AG04450 (cell line): ENCODE measurements at regions not wholly inside any gene's neighbourhood (a gene's known extent, or its start where the extent isn't known, plus 50 kb on each side); places are given as distances from the start of the nearest gene placed in this dataset.

Source experiments
- CTCF ChIA-PET: fragments of 300-600, 350-600 bp; formaldehyde crosslinking; extraction: SDS; loops from one replicate; lab custom pipeline; 2022; ENCODE audit warnings: antibody characterized with exemption, inconsistent platforms; lab: Charles Lee
- POLR2A ChIA-PET: fragments of 350-600 bp; formaldehyde crosslinking; extraction: SDS; loops from one replicate; lab custom pipeline; 2021; ENCODE audit warnings: antibody characterized with exemption, inconsistent platforms; lab: Yijun Ruan, JAX
- DNase-seq: peaks from one replicate; pipeline ENCODE4 v3.0.0-alpha.2; 2011; ENCODE audit warnings: low read depth, low spot score
- H3K27ac ChIP-seq: one replicate; pipeline ENCODE4 v1.5.1; 2012; ENCODE audit warnings: low read depth, low read length, control low read depth
- H3K27me3 ChIP-seq: one replicate; pipeline ENCODE4 v1.6.0; 2012; ENCODE audit warnings: low read length; ENCODE audit not compliant: control insufficient read depth, insufficient read depth
- H3K4me3 ChIP-seq: 2 replicates; pipeline ENCODE4 v1.5.1; 2011; ENCODE audit warnings: mild to moderate bottlenecking, low read depth, low read length, control low read depth
- H3K9me3 ChIP-seq: 2 replicates; pipeline ENCODE4 v1.5.1; 2012; ENCODE audit warnings: low read length; ENCODE audit not compliant: control insufficient read depth, insufficient read depth
- CTCF ChIP-seq: IDR thresholded peaks from 2 replicates; pipeline ENCODE4 v1.5.1; 2011; ENCODE audit warnings: low read depth, low read length, control low read depth, inconsistent platforms

- CTCF ChIA-PET, result interaction anchor here (1.2 kb wide), 1 partner anchor 695 kb away, joined by 3 read pairs; no protein-coding TSS in a partner anchor
- no peak for TF ChIP-seq CTCF
- Histone ChIP-seq H3K27ac (no peak overlapping the region), H3K9me3 (no peaks in the 10 kb centered on the region), H3K4me3 (no peak overlapping the region), H3K27me3 (no peaks in the 10 kb centered on the region)
- POLR2A ChIA-PET, result no interaction called here
- DNase-seq, result no peak
Measured at GRCh38 chr21:17231771-17232170, 281.1 kb upstream of the CXADR start.

GRCh38 chr21:17238468-17238867, 274.4 kb upstream of the CXADR start:
- no peaks in the 10 kb centered on the region for H3K9me3 ChIP-seq
- TF ChIP-seq CTCF, result no peak
- H3K27ac ChIP-seq, result no peak overlapping the region
- ChIA-PET POLR2A (no interaction called here), CTCF (no interaction called here)
- DNase-seq, result no peak
- no peak overlapping the region for H3K4me3 ChIP-seq
- no peaks in the 10 kb centered on the region for H3K27me3 ChIP-seq

- Histone ChIP-seq H3K9me3 (0 out of 2 replicates have a peak, but pooled peaks cover 3% of the 10 kb centered on the region), H3K4me3 (no peak overlapping the region), H3K27me3 (no peaks in the 10 kb centered on the region), H3K27ac (no peak overlapping the region)
- no peak for DNase-seq
- TF ChIP-seq CTCF, result no peak
- POLR2A ChIA-PET, result no interaction called here
- CTCF ChIA-PET, result no interaction called here
Measured at GRCh38 chr21:17250778-17251241, 262.0 kb upstream of the CXADR start.

- no peak for TF ChIP-seq CTCF
- CTCF ChIA-PET, result no interaction called here
Measured at GRCh38 chr21:17257784-17258183, 255.1 kb upstream of the CXADR start.

GRCh38 chr21:17264182-17264581, 248.7 kb upstream of the CXADR start:
- H3K4me3 ChIP-seq, result no peak overlapping the region
- no peak overlapping the region for H3K27ac ChIP-seq
- TF ChIP-seq CTCF, result no peak
- CTCF ChIA-PET, result no interaction called here
- H3K27me3 ChIP-seq, result no peaks in the 10 kb centered on the region
- no peak for DNase-seq
- H3K9me3 ChIP-seq, result no peaks in the 10 kb centered on the region
- POLR2A ChIA-PET, result no interaction called here

More at GRCh38 chr21:17257784-17258183, 255.1 kb upstream of the CXADR start:
- Histone ChIP-seq H3K27me3 (no peaks in the 10 kb centered on the region), H3K9me3 (no peaks in the 10 kb centered on the region), H3K27ac (no peak overlapping the region), H3K4me3 (no peak overlapping the region)
- no peak for DNase-seq
- POLR2A ChIA-PET, result no interaction called here
